Activated CD8-positive, alpha-beta memory T cell treated with anti-CD3 and anti-CD28 coated beads, Interleukin-2, amount 50 U/mL, for 4 hours (primary cell): ENCODE measurements at regions not wholly inside any gene's neighbourhood (a gene's known extent, or its start where the extent isn't known, plus 50 kb on each side); places are given as distances from the start of the nearest gene placed in this dataset.
"Not testable (repeated sequence)": the region's sequence is repeated elsewhere in the genome, so short reads cannot be mapped to it uniquely, and the experiment has no call there.

Source experiments
- DNase-seq: peaks from one replicate; pipeline ENCODE4 v3.0.0-alpha.2; 2020

DNA sequence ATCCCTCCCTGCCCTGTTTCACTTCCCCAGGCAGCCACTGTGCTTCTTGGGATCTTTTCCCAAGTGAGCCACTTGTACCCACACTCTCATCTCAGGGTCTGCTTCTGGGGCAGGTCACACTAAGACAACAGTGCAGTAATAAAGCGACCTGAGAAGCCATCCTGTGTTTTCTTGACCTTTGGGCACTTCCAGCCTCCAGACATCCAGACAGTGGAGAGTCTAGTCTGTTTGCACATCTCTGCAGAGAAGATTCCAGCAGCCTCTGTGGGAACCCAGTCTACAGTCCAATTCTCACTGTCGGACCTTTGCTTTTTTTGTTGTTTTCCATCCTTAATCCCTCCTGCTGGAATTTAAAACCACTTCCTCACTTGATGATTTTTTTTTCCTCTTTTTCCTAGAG lies 50.3 kb upstream of the ATP6AP2 start:
- DNase-seq: no peak

DNA sequence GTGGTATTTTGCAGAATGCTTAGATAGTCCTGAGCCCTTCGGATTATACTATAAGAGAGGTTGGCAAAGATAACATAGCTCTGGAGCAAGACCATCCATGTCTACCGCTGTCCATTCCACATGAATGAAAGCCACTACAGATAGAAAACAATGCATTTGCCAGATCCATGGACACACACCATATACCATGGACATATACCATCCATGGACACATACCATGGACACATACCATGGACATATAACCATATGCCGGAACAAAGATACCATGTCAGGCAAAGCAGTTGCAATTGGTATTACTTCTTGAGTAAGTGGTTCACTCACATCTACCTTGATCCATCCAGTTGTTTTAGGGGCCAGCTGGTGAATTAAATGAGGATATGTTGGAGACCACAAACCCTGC lies 53.2 kb upstream of the ATP6AP2 start:
- DNase-seq: no peak

DNA sequence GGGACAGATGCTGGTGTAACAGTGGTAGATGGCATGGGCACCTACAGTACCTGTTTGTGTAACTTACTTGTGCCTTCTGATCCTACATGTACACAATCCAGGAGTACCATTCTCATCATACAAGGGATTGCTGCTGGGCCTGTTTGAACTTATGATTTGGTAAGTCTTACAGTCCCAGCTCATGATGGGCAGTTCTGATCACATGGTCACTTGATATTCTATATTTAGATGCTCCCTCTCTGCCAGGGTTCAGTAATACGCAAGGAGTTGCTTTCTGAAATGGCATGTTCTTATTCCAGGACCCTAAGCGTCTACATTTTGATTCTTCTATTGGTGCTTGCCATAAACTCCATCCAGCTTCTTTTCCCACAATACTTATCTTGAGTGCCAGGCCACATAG lies 54.4 kb upstream of the ATP6AP2 start:
- DNase-seq: no peak

DNA sequence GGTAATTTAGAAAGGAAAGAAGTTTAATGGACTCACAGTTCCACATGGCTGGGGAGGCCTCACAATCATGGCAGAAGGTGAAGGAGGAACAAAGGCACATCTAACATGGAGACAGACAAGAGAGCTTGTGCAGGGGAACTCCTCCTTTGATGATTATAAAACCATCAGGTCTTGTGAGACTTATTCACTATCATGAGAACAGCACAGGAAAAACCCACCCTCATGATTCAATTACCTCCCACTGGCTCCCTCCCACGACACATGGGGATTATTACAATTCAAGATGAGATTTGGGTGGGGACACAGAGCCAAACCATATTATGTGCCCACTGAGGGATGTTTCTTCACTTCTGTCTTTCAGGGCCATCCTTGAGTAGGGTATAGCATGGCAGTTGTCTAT lies 54.9 kb upstream of the ATP6AP2 start:
- not testable (repeated sequence) for DNase-seq

DNA sequence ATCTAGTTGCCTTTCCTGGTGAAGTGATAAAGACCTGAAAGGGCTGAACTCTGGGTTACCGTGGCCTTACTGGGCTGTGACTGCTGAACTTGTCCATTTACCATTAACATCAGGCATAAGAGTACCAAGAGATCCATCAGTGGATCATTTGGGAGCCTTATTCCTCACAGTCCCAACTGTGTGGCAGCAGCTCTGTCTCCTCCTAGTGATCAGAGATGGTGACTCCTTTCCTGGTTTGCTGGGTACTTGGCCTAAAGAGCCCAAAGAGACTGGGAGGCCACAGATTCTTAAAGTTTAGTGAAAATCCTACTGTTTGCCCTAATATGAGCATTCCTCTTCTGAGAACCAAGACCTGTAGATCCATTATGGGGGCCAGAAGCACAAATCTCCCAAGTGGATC lies 56.3 kb upstream of the ATP6AP2 start:
- no peak for DNase-seq

DNA sequence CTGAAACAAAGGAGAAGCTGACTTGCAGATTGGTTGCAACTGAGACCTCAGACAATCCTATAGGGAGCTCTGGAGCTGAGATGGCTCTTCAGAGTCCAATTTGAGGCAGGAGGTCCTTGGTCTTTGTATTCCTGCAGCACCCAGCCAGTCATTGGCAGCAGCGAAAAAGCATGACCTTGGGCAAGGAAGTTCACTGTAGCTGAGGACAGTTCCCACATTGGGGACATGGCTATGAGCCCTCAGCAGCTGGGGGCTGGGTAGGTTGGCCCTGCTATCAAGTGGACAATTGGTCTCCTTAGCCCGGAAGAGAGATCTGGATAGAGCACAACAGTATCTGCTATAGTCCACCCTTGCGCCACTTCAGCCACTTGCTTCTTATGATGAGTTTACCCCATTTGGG lies 56.9 kb upstream of the ATP6AP2 start:
- DNase-seq: no peak

DNA sequence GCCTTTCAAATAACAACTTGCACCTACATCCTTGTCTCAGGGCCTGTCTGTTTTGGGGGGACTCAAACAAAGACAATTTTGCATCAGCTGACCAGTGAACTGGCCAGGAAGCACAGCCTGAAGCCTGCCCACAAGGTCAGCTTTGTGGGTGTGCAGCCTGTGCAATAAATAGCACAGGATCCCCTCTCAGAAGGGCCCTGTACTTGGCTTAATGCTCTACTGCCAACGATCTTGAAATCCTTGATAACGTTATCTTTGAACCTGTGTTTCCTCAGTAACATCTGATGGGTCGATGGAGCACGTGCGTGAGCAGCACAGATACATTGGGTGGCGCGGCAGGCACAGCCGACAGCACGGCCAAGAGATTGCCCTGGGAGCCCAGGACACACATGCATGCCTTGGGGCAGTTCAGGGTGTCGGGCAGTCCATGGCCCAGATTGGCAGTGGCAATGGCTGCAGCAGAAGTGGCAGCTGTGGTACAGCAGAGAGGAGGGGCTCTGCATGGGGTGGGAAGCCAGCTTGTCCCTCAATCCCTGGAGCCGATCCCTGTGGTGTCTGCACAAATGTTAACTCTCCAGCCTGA lies 58.8 kb upstream of the ATP6AP2 start:
- no peak for DNase-seq

DNA sequence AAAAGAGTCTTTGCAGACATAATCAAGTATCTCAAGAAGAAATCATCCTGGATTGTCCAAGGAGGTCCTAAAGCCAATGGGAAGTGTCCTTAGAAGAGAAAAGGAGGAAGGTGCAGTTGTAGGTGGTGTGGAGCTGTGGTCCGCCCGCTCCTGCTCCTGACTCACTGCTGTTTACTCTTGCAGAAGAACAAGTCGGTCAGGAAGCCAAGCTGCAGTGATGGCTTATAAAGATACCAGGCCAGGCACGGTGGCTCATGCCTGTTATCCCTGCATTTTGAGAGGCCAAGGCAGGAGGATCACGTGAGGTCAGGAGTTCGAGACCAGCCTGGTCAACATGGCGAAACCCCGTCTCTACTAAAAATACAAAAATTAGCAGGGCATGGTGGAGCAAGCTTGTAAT lies 66.4 kb upstream of the ATP6AP2 start:
- DNase-seq: no peak

DNA sequence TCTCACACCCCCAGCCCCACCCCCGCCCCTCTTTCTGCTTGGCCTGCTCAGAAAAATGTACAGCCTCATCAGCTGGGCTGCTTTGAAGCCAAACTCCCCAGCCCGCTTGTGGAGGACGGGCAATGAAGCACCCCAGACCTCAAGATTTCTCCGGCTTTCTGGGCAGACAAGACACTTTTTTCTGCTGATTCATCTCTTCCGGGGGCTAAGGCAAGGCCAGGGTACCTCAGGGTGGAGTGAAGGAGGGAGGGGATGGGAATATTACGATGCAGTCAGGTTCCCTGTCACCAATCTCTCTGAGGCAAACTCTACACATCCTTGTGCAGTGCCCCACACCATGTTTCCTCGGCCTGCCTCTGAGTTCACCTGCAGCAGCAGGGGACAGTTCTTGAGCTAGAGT lies 66.9 kb upstream of the ATP6AP2 start:
- no peak for DNase-seq

DNA sequence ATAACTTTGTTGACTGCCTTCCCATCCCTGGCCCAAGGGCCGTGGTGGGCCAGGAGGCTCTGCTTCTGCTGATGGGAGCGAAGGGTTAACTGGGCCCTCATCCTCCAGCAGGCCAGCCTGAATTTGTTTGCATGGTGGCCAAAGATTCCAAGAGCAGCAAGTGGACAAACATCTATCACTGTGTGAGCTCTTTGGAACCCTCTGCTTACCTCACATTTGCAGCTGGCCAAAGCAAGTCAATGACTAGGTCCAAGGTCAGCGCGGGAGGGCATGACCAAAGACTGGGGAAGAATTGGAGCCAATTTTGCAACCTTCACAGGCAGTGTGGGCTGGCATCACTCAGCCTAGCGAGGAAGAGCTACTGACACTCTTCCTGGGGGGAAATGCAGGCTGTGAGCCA lies 67.8 kb upstream of the ATP6AP2 start:
- DNase-seq: no peak

DNA sequence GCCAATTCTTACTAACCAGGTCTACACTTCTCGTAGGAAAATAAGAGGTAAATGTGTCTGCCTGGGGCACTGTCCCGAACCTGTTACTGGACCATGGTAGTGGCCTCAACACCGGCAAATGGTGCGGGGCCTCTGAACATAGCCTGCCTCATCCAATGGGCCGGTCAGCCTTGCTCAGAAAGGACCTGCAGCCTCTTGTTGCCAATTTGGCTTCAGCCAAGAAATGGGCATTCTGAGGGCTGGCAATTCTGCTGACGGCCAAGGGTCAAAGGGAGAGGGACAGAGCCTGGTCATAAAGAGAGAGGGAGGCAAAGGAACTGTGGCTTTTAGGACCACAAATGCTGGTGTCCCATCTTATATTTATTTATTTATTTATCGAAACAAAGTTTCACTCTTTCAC lies 69.5 kb upstream of the ATP6AP2 start:
- no peak for DNase-seq

DNA sequence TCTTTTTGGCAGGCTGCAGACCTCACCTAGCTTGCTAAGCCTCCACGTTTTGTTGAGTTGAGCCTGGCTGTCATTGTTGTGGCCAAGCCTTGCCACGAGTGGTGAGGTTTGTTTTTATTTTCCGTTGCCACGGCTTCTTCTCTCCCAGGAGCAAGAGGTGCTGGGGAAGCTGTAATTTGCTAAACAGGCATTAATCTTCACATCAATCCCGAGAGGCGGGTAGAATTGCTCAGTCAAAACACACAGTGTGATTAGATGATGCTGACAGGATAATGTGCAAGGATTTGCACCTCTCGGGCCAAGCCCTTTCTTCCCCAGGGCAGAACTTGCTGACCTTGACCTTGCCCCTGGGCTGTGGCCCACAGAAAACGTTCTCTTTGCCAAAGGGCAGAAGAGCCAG lies 72.2 kb upstream of the ATP6AP2 start:
- no peak for DNase-seq

DNA sequence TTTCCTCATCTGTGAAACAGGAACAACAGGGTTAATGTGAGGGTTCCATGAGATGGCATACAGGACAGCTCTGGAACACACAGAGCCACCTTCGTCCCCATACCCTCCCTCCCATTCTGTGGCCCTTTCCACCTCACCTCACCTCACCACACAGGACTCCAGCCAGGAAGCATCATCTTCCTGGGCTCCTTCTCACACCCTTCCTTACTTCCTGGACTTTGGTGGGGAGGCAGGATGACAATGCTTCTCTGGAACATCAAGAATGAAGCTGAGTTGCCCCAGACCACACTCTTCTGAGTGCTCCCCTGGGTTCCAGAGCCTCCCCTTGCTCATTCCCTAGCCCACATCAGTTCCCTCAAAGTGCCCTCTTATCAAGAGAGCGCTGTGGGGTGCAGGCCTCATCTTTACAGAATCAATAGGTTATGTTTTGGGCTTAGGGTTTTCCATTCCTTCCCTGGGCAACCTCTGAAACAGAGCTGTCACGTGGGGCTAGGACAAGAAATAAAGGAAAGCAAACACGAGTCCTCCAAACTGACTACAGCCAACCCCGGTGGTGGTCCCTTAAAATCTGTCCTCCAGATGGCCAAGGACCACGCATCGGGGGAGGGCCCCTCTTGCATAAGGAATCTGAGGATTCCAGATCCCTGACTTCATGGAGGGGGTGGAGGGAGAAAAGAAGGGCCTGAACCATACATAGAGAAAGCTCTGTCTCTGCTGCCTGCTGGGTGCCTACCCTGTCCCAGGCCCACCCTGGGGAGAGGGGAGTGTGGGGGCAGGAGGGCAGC lies 74.4 kb upstream of the ATP6AP2 start:
- no peak for DNase-seq

DNA sequence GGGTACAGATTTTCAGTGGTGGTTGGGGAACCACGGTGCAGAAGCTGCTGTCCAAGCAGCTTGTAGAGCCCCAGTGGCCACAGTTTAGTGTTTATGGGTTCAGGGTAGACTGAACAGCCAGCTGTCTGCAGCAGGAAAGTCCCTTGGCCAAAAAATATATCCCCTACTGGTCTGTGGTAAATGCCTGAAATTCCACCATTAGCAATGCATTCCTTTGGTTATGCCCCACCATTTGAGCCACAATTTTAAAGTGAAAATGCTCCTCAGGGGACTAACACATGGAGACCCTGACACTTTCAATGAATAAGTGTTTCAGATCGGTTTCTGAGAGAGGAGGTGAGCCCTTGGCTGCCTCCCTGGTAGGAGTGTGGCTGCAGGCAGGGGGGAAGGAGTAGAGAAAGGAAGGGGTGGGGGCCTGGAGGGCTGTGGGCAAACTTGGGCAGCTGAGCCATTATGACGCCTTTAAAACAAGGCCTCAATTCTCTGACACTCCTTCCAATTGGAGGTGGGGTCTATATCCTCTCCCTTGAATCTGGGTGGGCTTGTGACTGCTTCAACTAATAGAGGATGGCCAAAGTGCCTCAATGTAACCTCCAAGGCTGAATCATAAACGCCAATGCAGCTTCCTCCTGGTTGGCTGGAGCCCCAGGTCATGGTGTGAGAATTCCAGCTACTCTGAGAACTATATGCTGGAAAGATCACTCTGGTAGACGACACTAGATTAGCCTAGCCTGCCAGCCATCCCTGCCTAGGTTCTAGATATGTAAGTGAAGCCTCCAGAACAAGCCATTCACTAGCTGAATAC lies 75.8 kb upstream of the ATP6AP2 start:
- no peak for DNase-seq

DNA sequence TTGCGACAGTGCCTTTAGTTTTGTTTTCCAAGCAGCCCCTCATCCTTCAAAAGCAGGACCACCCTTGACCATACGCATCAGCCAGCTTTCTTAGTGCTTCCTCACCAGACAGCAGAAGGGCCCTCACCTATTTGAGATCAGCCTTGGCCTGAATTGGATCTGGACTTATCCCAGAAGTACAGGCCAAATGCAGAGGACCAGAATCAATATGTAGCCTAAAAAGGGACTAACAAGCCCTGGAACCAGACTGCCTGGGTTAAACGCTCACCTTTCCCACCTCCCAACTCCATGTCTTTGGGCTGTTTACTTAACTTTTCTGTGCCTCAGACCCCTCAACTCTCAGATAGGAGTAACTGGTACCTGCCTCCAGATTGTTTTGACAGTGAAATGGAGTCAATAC lies 77.7 kb upstream of the ATP6AP2 start:
- no peak for DNase-seq

DNA sequence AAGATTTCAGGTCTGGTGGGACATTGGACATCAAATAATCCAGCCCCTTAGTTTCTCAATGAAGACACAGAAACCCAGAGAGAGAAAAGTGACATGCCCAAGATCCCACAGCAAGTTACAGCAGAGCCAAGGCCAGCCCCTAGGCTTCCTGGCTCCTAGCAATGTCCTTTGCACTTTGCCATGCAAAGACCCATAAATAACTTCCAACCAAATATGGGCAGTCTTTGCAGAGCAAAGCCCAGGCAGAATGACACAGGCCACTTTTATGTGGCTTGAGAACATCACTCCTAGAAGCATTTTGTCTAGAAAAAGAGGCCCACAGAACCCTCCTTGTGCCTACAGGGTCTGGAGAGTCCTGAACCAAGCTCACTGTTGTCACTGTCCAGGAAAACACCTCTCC lies 78.1 kb upstream of the ATP6AP2 start:
- DNase-seq: no peak

DNA sequence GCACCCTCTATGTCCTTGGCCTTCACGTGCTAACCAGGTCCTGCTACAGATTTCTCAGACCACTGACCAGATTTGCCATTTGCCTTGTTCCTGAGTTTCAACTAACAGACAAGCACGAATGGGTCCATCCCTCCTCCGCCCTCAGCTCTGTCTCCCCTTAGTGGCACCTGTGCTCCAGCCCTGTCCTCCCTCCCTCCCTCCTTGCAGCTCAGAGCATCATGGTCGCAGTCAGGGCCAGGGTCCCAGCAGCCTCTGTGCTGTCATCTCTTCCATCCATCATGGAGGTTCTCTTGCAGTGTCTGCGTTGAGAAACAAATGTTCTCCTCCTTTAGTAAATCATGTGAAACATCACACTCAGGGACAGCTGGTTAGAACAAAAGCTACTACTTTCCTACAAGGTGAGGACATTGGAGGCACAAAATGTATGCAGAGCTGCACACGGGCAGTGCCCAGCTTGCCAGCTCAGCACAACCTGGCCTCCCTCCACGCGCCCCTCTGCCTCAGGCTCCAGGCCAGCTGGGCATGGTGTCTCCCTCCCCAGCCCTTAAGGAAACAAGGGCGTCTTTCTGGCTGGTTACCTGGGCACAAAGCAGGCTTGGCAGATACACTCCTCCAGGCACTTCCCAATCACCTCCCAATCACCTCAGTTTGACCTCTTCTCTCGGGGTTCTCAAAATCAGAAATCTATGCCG lies 79.5 kb upstream of the ATP6AP2 start:
- DNase-seq: no peak

DNA sequence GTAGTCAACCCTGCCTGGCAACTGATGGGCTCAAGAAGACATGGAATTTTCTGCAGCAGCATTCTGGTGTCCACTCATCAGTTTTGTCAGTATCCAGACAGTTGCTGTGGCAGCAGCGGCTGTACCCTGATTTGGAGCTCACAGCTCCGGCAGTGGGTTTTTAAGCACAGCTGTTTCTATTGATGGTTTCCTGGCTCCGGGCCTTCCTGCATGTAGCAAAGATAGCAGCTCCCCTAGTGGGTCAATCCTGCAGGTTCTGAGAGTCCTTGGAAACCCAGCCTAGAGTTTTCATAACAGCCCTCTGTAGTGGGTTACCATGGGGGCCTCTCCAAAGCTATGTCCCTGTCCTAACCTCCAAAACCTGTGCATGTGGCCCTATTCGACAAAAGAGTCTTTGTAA lies 84.0 kb upstream of the ATP6AP2 start:
- DNase-seq: no peak

DNA sequence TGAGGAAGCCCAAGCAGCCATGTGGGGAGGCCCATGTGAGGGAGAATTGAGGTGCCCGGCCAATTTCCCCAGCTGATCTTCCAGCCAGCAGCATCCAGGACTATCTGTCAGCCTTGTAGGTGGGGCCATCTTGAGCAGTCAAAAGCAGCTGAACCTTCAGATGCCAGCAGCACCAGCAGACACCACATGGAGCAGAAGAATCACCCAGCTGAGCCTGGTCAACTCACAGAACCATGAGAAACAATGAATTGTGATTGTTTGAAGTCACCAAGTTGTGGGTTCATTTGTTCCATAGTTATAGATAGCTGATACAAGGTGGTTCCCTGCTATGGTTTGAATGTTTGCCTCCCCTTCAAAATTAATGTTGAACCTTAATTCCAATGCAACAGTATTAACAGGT lies 85.1 kb upstream of the ATP6AP2 start:
- no peak for DNase-seq

DNA sequence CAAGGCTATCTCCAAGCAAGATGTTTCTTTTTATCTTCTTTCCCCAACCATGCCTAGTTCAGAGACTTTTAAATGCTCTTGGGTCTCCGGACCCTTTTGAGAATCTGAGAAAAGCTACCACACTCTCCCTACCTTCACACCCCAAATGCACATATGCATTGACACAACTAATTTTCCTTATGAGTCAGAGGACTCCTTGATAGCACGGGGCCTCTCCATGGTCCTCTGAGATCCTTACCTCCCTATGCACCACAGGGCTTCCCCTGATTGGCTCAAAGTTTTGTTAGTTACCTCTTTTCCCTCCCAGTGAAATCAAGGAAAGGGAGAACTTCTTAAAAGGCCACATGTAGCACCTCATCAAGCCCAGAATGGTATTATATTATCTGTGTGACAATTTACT lies 86.8 kb upstream of the ATP6AP2 start:
- DNase-seq: no peak

DNA sequence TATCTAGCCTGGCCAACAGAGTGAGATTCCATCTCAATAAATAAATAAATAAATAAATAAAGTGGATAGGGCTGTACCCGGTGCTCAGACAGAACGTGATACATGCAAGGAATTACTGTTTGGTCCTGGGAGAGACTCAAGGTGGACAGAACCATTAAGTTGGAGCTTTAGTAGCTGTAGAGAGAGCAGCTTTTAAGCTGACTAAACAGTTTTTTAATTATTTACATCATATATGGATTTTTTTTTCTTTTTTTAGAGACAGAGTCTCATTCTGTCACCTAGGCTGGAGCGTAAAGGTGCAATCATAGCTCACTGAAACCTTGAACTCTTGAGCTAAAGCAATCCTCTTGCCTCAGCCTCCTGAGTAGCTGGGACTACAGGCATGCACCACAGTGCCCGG lies 92.5 kb upstream of the ATP6AP2 start:
- DNase-seq: no peak

DNA sequence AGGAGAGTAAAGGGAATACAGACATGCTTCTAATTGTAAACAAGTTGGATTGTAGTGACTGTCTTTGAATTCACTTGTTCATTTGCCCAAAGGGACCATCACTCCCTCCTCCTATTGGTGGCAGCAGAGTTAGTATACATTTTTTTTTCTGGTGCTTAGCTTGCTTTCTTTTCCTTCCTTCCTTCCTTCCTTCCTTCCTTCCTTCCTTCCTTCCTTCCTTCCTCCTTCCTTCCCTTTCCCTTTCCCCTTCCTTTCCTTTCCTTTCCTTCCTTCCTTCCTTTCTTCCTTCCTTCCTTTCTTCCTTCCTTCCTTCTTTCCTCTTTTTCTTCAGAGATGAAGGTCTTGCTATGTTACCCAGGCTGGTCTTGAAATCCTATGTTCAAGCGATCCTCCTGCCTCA lies 94.8 kb upstream of the ATP6AP2 start:
- no peak for DNase-seq

DNA sequence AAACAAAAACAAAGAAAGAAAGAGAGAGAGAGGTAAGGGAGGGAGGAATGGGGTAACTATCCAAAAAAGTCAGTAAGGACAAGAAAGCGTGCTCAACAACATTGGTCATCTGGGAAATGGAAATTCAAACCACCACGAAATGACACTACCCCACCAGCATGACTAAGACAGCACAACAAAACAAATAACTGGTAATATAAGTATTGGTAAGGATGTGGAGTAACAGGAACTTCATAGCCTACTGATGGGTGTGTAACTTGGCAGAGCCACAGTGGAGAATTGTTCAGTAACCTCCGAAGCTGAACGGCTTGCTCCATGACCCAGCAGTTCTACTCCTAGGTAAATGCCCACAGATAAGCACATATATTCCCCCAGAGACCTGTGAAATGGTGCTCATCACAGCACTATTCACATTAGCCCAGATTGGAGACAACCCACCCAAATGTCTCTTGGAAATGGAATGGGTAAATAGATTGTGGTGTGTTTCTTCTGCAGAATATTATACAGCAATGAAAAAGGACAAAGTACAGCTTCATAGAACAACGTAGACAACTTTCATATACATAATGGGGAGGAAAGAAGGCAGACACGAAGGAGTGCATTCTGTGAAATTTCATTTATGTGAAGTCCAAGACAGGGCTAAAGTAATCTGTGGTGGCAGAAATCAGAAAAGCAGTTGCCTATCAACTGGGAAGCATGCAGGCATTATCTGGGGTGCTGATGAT lies 95.5 kb upstream of the ATP6AP2 start:
- no peak for DNase-seq
